ENCODE measurements at regions not wholly inside any gene's neighbourhood (a gene's known extent, or its start where the extent isn't known, plus 50 kb on each side); places are given as distances from the start of the nearest gene placed in this dataset.

GRCh38 chr4:180057891-180058671 lies 2185.1 kb upstream of the TENM3 start:
- Histone ChIP-seq H3K9ac (ENCODE audit: insufficient read length) (peak overlapping the region; percentile 59), H3K9me3 (ENCODE audit: low read depth, low read length) (no peaks in the 10 kb centered on the region), H3K27ac (no peak overlapping the region), H3K4me3 (peak overlapping the region; percentile 93), H3K36me3 (ENCODE audit: insufficient read depth, low read length) (no peaks in the 10 kb centered on the region)
- DNase-seq (ENCODE audit: low read depth, low spot score), result no peak
- TF ChIP-seq POLR2AphosphoS5 (IDR thresholded peaks at IDR 0.05; ENCODE audit: borderline replicate concordance, low read depth, low read length), result no peak
- TF ChIP-seq EZH2 (IDR thresholded peaks at IDR 0.05), result no peak
- no peak for TF ChIP-seq FOXP2 (optimal IDR thresholded peaks at IDR 0.05; ENCODE audit: control extremely low read depth, extremely low read length, insufficient read depth)

- Histone ChIP-seq H3K9me3 (ENCODE audit: low read depth, low read length) (no peaks in the 10 kb centered on the region), H3K9ac (ENCODE audit: insufficient read length) (no peak overlapping the region), H3K27ac (no peak overlapping the region), H3K36me3 (ENCODE audit: insufficient read depth, low read length) (no peaks in the 10 kb centered on the region), H3K4me3 (peak overlapping the region; percentile 93)
- TF ChIP-seq FOXP2 (optimal IDR thresholded peaks at IDR 0.05; ENCODE audit: control extremely low read depth, extremely low read length, insufficient read depth) (no peak), EZH2 (IDR thresholded peaks at IDR 0.05) (no peak), POLR2AphosphoS5 (IDR thresholded peaks at IDR 0.05; ENCODE audit: borderline replicate concordance, low read depth, low read length) (no peak)
- no peak for DNase-seq (ENCODE audit: low read depth, low spot score)
Observed at GRCh38 chr4:180058691-180059215, 2184.4 kb upstream of the TENM3 start.

- Histone ChIP-seq H3K27ac (no peak overlapping the region), H3K9ac (ENCODE audit: insufficient read length) (no peak overlapping the region), H3K36me3 (ENCODE audit: insufficient read depth, low read length) (no peaks in the 10 kb centered on the region), H3K9me3 (ENCODE audit: low read depth, low read length) (no peaks in the 10 kb centered on the region), H3K4me3 (peak overlapping the region; percentile 93)
- DNase-seq (ENCODE audit: low read depth, low spot score), result no peak
- TF ChIP-seq POLR2AphosphoS5 (IDR thresholded peaks at IDR 0.05; ENCODE audit: borderline replicate concordance, low read depth, low read length), result no peak
- no peak for TF ChIP-seq EZH2 (IDR thresholded peaks at IDR 0.05)
- TF ChIP-seq FOXP2 (optimal IDR thresholded peaks at IDR 0.05; ENCODE audit: control extremely low read depth, extremely low read length, insufficient read depth), result no peak
Observed at GRCh38 chr4:180059216-180059881, 2183.9 kb upstream of the TENM3 start.

DNA sequence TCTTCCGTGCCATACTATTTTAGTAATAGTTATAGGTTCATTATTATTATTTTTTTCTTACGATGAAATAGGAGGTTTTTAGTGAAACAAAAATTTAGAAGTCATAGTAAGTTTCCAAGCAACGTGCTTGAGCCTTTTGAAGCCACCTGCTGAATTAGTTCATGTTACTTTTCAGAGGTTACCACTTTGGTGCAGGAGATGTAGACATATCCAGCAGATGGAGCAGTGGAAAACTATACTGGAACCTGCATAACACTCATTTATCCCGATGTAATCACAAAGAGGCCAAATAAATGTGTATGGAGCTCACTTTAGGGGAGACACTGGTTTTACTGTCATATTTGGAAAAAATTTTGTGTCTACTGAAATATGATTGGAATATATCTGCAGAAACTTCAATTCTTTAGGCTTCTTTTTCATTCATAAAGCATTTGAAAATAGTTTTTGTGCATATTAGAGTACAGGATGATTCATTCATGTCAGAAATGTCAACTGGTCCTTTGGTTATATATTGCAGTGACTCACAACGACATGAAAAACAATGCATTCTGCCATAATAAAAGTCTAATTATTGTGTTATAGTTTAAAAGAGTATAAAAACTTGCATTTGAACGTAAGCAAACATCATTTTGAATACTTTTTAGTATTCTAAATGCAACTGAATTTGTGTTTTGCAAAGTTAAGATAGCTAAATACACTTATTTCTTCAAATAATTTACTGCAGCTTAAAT lies 2182.9 kb upstream of the TENM3 start:
- Histone ChIP-seq H3K4me3 (peak overlapping the region; percentile 93), H3K9ac (ENCODE audit: insufficient read length) (no peak overlapping the region), H3K9me3 (ENCODE audit: low read depth, low read length) (no peaks in the 10 kb centered on the region), H3K27ac (no peak overlapping the region), H3K36me3 (ENCODE audit: insufficient read depth, low read length) (no peaks in the 10 kb centered on the region)
- DNase-seq (ENCODE audit: low read depth, low spot score), result no peak
- TF ChIP-seq FOXP2 (optimal IDR thresholded peaks at IDR 0.05; ENCODE audit: control extremely low read depth, extremely low read length, insufficient read depth) (no peak), EZH2 (IDR thresholded peaks at IDR 0.05) (no peak), POLR2AphosphoS5 (IDR thresholded peaks at IDR 0.05; ENCODE audit: borderline replicate concordance, low read depth, low read length) (no peak)

GRCh38 chr4:180081072-180081471 lies 2162.1 kb upstream of the TENM3 start:
- Histone ChIP-seq H3K4me3 (no peak overlapping the region), H3K27ac (no peak overlapping the region), H3K9ac (ENCODE audit: insufficient read length) (no peak overlapping the region), H3K9me3 (ENCODE audit: low read depth, low read length) (no peaks in the 10 kb centered on the region), H3K36me3 (ENCODE audit: insufficient read depth, low read length) (no peaks in the 10 kb centered on the region)
- TF ChIP-seq POLR2AphosphoS5 (IDR thresholded peaks at IDR 0.05; ENCODE audit: borderline replicate concordance, low read depth, low read length) (no peak), EZH2 (IDR thresholded peaks at IDR 0.05) (no peak), FOXP2 (optimal IDR thresholded peaks at IDR 0.05; ENCODE audit: control extremely low read depth, extremely low read length, insufficient read depth) (no peak)
- no peak for DNase-seq (ENCODE audit: low read depth, low spot score)

DNA sequence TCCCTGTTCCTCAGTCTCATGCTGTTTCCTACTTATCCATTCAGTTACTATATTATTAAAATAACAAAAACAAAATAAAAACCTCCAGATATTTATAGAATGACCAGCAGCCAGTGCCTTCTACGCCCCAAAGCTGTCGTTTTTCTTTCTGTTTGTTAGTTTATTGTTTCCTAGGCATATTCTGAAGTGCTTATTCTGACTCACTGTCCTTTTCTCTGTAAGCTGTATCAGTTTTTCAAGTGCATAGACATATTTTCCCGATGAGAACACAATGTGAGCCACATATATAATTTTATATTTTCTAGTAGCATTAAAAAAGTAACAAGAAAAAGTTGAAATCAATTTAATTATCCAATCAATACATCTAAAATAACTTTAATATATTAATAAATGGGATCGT lies 2158.6 kb upstream of the TENM3 start:
- H3K4me3 ChIP-seq, result no peak overlapping the region
- H3K9me3 ChIP-seq (ENCODE audit: low read depth, low read length), result no peaks in the 10 kb centered on the region
- H3K9ac ChIP-seq (ENCODE audit: insufficient read length), result no peak overlapping the region
- no peak for DNase-seq (ENCODE audit: low read depth, low spot score)
- TF ChIP-seq EZH2 (IDR thresholded peaks at IDR 0.05), result no peak
- no peak for TF ChIP-seq POLR2AphosphoS5 (IDR thresholded peaks at IDR 0.05; ENCODE audit: borderline replicate concordance, low read depth, low read length)
- TF ChIP-seq FOXP2 (optimal IDR thresholded peaks at IDR 0.05; ENCODE audit: control extremely low read depth, extremely low read length, insufficient read depth), result no peak
- H3K36me3 ChIP-seq (ENCODE audit: insufficient read depth, low read length), result no peaks in the 10 kb centered on the region
- H3K27ac ChIP-seq, result no peak overlapping the region

DNA sequence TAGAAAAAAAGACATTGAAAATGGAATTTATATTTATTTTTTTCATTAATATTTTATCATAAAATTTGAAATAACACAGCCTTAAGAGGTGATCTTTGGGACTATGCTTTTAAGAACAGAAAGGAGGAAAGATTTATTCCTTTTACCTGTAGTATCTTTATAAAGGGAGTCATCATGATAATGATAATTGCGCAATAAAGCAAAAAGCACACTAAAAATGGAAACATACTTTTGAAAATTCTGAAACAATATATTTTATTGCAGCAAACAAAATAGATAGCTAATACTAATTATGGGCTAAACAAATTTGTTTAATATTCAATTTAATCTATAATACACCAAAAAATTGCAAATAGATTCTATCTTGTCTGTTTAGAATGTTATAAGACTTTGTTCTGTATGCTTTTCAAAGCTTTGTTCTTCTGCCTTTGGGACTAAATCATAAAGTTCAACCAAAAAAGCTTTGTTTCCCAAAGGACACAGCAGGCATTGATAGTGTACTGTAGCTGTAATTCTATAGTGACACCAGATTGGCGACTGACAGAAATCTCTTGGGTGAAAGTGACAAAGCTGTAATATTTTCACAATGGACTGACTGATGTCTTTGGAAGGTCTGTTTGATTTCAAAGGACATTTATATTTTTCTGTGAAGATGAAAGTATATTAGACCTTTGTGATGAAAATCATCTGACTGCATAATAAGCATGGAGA lies 2156.6 kb upstream of the TENM3 start:
- Histone ChIP-seq H3K36me3 (ENCODE audit: insufficient read depth, low read length) (no peaks in the 10 kb centered on the region), H3K4me3 (no peak overlapping the region), H3K9ac (ENCODE audit: insufficient read length) (no peak overlapping the region), H3K27ac (no peak overlapping the region), H3K9me3 (ENCODE audit: low read depth, low read length) (no peaks in the 10 kb centered on the region)
- no peak for TF ChIP-seq POLR2AphosphoS5 (IDR thresholded peaks at IDR 0.05; ENCODE audit: borderline replicate concordance, low read depth, low read length)
- DNase-seq (ENCODE audit: low read depth, low spot score), result no peak

DNA sequence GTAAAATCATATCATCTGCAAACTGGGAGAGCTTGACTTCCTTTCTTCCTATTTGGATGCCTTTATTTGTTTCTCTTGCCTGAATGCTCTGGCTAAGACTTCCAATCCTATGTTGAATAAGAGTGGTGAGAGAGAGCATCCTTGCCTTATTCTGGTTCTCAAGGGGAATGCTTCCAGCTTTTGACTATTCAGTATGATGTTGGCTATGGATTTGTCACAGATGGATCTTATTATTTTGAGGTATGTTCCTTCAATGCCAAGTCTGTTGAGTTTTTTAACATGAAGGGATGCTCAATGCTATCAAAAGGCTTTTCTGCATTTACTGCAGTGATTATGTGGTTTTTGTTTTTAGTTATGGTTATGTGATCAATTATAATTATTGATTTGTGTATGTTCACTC lies 2144.6 kb upstream of the TENM3 start:
- Histone ChIP-seq H3K9me3 (ENCODE audit: low read depth, low read length) (no peaks in the 10 kb centered on the region), H3K9ac (ENCODE audit: insufficient read length) (no peak overlapping the region), H3K4me3 (no peak overlapping the region), H3K36me3 (ENCODE audit: insufficient read depth, low read length) (no peaks in the 10 kb centered on the region), H3K27ac (no peak overlapping the region)
- DNase-seq (ENCODE audit: low read depth, low spot score), result no peak
- TF ChIP-seq FOXP2 (optimal IDR thresholded peaks at IDR 0.05; ENCODE audit: control extremely low read depth, extremely low read length, insufficient read depth), result no peak
- no peak for TF ChIP-seq POLR2AphosphoS5 (IDR thresholded peaks at IDR 0.05; ENCODE audit: borderline replicate concordance, low read depth, low read length)
- TF ChIP-seq EZH2 (IDR thresholded peaks at IDR 0.05), result no peak
